Activated naive CD4-positive, alpha-beta T cell treated with anti-CD3 and anti-CD28 coated beads, Interleukin-2, amount 10 ng/mL, durations not matched to agents 7 days and 5 days (primary cell): ENCODE measurements at regions not wholly inside any gene's neighbourhood (a gene's known extent, or its start where the extent isn't known, plus 50 kb on each side); places are given as distances from the start of the nearest gene placed in this dataset.
"Not testable (repeated sequence)": the region's sequence is repeated elsewhere in the genome, so short reads cannot be mapped to it uniquely, and the experiment has no call there.

Experiments
- CTCF ChIA-PET: fragments of 350-600 bp; sonication (Branson Sonifier 250); formaldehyde crosslinking; loops from one replicate; lab custom pipeline; 2021; ENCODE audit warnings: antibody characterized with exemption; lab: Charles Lee
- DNase-seq: peaks from one replicate; pipeline ENCODE4 v3.0.0-alpha.2; 2020
- H3K27ac Mint-ChIP-seq: one replicate; pipeline ENCODE4 v1.8.0; 2021; ENCODE audit warnings: mild to moderate bottlenecking, moderate library complexity, mixed read lengths
- H3K27me3 Mint-ChIP-seq: one replicate; pipeline ENCODE4 v1.8.0; 2021; ENCODE audit warnings: mild to moderate bottlenecking, mixed read lengths
- H3K36me3 Mint-ChIP-seq: one replicate; pipeline ENCODE4 v1.8.0; 2021; ENCODE audit warnings: mixed read lengths
- H3K4me1 Mint-ChIP-seq: one replicate; pipeline ENCODE4 v1.8.0; 2021; ENCODE audit warnings: mixed read lengths
- H3K4me3 Mint-ChIP-seq: one replicate; pipeline ENCODE4 v1.8.0; 2021; ENCODE audit warnings: mild to moderate bottlenecking, moderate library complexity, mixed read lengths
- H3K9me3 Mint-ChIP-seq: one replicate; pipeline ENCODE4 v1.8.0; 2021; ENCODE audit warnings: mixed read lengths

- Mint-ChIP-seq H3K36me3 (peaks cover 2% of the 10 kb centered on the region), H3K9me3 (peaks cover 9% of the 10 kb centered on the region), H3K4me1 (peaks cover 8% of the 10 kb centered on the region), H3K27ac (no peak overlapping the region), H3K27me3 (no peaks in the 10 kb centered on the region), H3K4me3 (no peak overlapping the region)
- CTCF ChIA-PET = no interaction called here
- no peak for DNase-seq
Observed at GRCh38 chr1:228845101-228845500, 109.8 kb downstream of the RHOU start.

GRCh38 chr1:228846952-228847351, 111.7 kb downstream of the RHOU start:
- no peak for DNase-seq
- Mint-ChIP-seq H3K4me3 (no peak overlapping the region), H3K27ac (no peak overlapping the region), H3K4me1 (peaks cover 8% of the 10 kb centered on the region), H3K36me3 (peaks cover 2% of the 10 kb centered on the region), H3K9me3 (peaks cover 9% of the 10 kb centered on the region), H3K27me3 (no peaks in the 10 kb centered on the region)
- CTCF ChIA-PET = no interaction called here

- DNase-seq, H3K4me1 Mint-ChIP-seq, H3K9me3 Mint-ChIP-seq, H3K4me3 Mint-ChIP-seq, H3K27me3 Mint-ChIP-seq, H3K36me3 Mint-ChIP-seq, H3K27ac Mint-ChIP-seq: not testable (repeated sequence)
- CTCF ChIA-PET = interaction anchor here (0.6 kb wide), 1 partner anchor 585 kb away, joined by 3 read pairs; no protein-coding TSS in a partner anchor
Observed at GRCh38 chr1:228847451-228847850, 112.2 kb downstream of the RHOU start.

GRCh38 chr1:228848406-228848805, 113.1 kb downstream of the RHOU start:
- CTCF ChIA-PET = interaction anchor here (0.8 kb wide), 1 partner anchor 44 kb away, joined by 3 read pairs; no protein-coding TSS in a partner anchor
- Mint-ChIP-seq H3K4me3 (no peak overlapping the region), H3K4me1 (peaks cover 11% of the 10 kb centered on the region), H3K9me3 (peaks cover under 1% of the 10 kb centered on the region), H3K27ac (no peak overlapping the region), H3K27me3 (no peaks in the 10 kb centered on the region), H3K36me3 (peaks cover under 1% of the 10 kb centered on the region)
- no peak for DNase-seq

GRCh38 chr1:228849011-228849541, 113.8 kb downstream of the RHOU start:
- H3K36me3 Mint-ChIP-seq = no peaks in the 10 kb centered on the region
- H3K27ac Mint-ChIP-seq = no peak overlapping the region
- peaks cover 1% of the 10 kb centered on the region for H3K27me3 Mint-ChIP-seq
- peaks cover 11% of the 10 kb centered on the region for H3K4me1 Mint-ChIP-seq
- CTCF ChIA-PET = interaction anchor here (0.7 to 0.8 kb wide), 2 partner anchors 44 to 184 kb away, joined by 3 read pairs; no protein-coding TSS in a partner anchor
- H3K9me3 Mint-ChIP-seq = no peaks in the 10 kb centered on the region
- no peak overlapping the region for H3K4me3 Mint-ChIP-seq
- no peak for DNase-seq

- Mint-ChIP-seq H3K4me1 (peaks cover 11% of the 10 kb centered on the region), H3K9me3 (no peaks in the 10 kb centered on the region), H3K27me3 (peaks cover 4% of the 10 kb centered on the region), H3K36me3 (no peaks in the 10 kb centered on the region), H3K27ac (no peak overlapping the region), H3K4me3 (no peak overlapping the region)
- no peak for DNase-seq
- CTCF ChIA-PET = no interaction called here
Observed at GRCh38 chr1:228850141-228851100, 115.1 kb downstream of the RHOU start.

- Mint-ChIP-seq H3K27me3 (peaks cover 10% of the 10 kb centered on the region), H3K27ac (no peak overlapping the region), H3K4me3 (no peak overlapping the region), H3K4me1 (peaks cover 11% of the 10 kb centered on the region), H3K36me3 (no peaks in the 10 kb centered on the region), H3K9me3 (no peaks in the 10 kb centered on the region)
- no peak for DNase-seq
- CTCF ChIA-PET = no interaction called here
Observed at GRCh38 chr1:228851193-228851592, 115.9 kb downstream of the RHOU start.

GRCh38 chr1:228851618-228852017, 116.3 kb downstream of the RHOU start:
- Mint-ChIP-seq H3K4me1 (peaks cover 11% of the 10 kb centered on the region), H3K27me3 (peaks cover 10% of the 10 kb centered on the region), H3K4me3 (no peak overlapping the region), H3K27ac (no peak overlapping the region), H3K36me3 (no peaks in the 10 kb centered on the region), H3K9me3 (no peaks in the 10 kb centered on the region)
- CTCF ChIA-PET = no interaction called here
- DNase-seq = no peak

GRCh38 chr1:228852024-228852423, 116.7 kb downstream of the RHOU start:
- DNase-seq = no peak
- Mint-ChIP-seq H3K4me1 (peaks cover 11% of the 10 kb centered on the region), H3K4me3 (no peak overlapping the region), H3K36me3 (no peaks in the 10 kb centered on the region), H3K9me3 (no peaks in the 10 kb centered on the region), H3K27me3 (peaks cover 10% of the 10 kb centered on the region), H3K27ac (no peak overlapping the region)
- CTCF ChIA-PET = no interaction called here

- peaks cover 10% of the 10 kb centered on the region for H3K27me3 Mint-ChIP-seq
- CTCF ChIA-PET = no interaction called here
- no peak overlapping the region for H3K4me3 Mint-ChIP-seq
- no peak overlapping the region for H3K27ac Mint-ChIP-seq
- H3K4me1 Mint-ChIP-seq = peaks cover 11% of the 10 kb centered on the region
- no peaks in the 10 kb centered on the region for H3K9me3 Mint-ChIP-seq
- DNase-seq = no peak
- H3K36me3 Mint-ChIP-seq = no peaks in the 10 kb centered on the region
Observed at GRCh38 chr1:228852511-228853088, 117.3 kb downstream of the RHOU start.

- peaks cover 15% of the 10 kb centered on the region for H3K27me3 Mint-ChIP-seq
- no peak for DNase-seq
- no peaks in the 10 kb centered on the region for H3K36me3 Mint-ChIP-seq
- peaks cover 11% of the 10 kb centered on the region for H3K4me1 Mint-ChIP-seq
- no peaks in the 10 kb centered on the region for H3K9me3 Mint-ChIP-seq
- no peak overlapping the region for H3K27ac Mint-ChIP-seq
- H3K4me3 Mint-ChIP-seq = no peak overlapping the region
- CTCF ChIA-PET = no interaction called here
Observed at GRCh38 chr1:228853191-228853590, 117.9 kb downstream of the RHOU start.

- DNase-seq = no peak
- H3K27ac Mint-ChIP-seq = no peak overlapping the region
- no peaks in the 10 kb centered on the region for H3K9me3 Mint-ChIP-seq
- H3K27me3 Mint-ChIP-seq = peaks cover 15% of the 10 kb centered on the region
- H3K36me3 Mint-ChIP-seq = no peaks in the 10 kb centered on the region
- H3K4me3 Mint-ChIP-seq = no peak overlapping the region
- peaks cover 6% of the 10 kb centered on the region for H3K4me1 Mint-ChIP-seq
- CTCF ChIA-PET = no interaction called here
Observed at GRCh38 chr1:228853637-228854036, 118.4 kb downstream of the RHOU start.

- Mint-ChIP-seq H3K27me3 (peaks cover 15% of the 10 kb centered on the region), H3K4me1 (peaks cover 3% of the 10 kb centered on the region), H3K27ac (no peak overlapping the region), H3K4me3 (no peak overlapping the region), H3K9me3 (no peaks in the 10 kb centered on the region), H3K36me3 (no peaks in the 10 kb centered on the region)
- CTCF ChIA-PET = no interaction called here
- no peak for DNase-seq
Observed at GRCh38 chr1:228854907-228855306, 119.6 kb downstream of the RHOU start.

GRCh38 chr1:228857611-228858010, 122.3 kb downstream of the RHOU start:
- DNase-seq = no peak
- no peaks in the 10 kb centered on the region for H3K36me3 Mint-ChIP-seq
- H3K27me3 Mint-ChIP-seq = peaks cover 15% of the 10 kb centered on the region
- H3K27ac Mint-ChIP-seq = no peak overlapping the region
- CTCF ChIA-PET = interaction anchor here (1.2 kb wide), 1 partner anchor 15 kb away, joined by 4 read pairs; no protein-coding TSS in a partner anchor
- H3K4me1 Mint-ChIP-seq = peaks cover 16% of the 10 kb centered on the region
- no peaks in the 10 kb centered on the region for H3K9me3 Mint-ChIP-seq
- H3K4me3 Mint-ChIP-seq = no peak overlapping the region
